H1 (cell line): ENCODE measurements at regions not wholly inside any gene's neighbourhood (a gene's known extent, or its start where the extent isn't known, plus 50 kb on each side); places are given as distances from the start of the nearest gene placed in this dataset.

Experiments used
- CTCF ChIA-PET: fragments of 300-600 bp; sonication (Branson Sonifier 250); formaldehyde crosslinking; loops from one replicate; lab custom pipeline; 2021; ENCODE audit not compliant: partially characterized antibody; lab: Charles Lee
- POLR2A ChIA-PET: fragments of 300-600 bp; sonication (Branson Sonifier 250); formaldehyde crosslinking; loops from one replicate; lab custom pipeline; 2021; ENCODE audit warnings: inconsistent platforms; ENCODE audit not compliant: partially characterized antibody; lab: Charles Lee
- DNase-seq, 2 experiments: peaks; one replicate each; pipeline versions ENCODE4 v3.0.0 to v3.0.0-alpha.2; 2010 to 2022; ENCODE audit warnings: low spot score in 2 of 2, low read depth in 1 of 2, mixed read lengths in 1 of 2
- FAIRE-seq: peaks from 2 replicates; lab custom pipeline; 2011; peaks lifted over from hg19 to GRCh38; lab: Jason Lieb, UNC
- H2AFZ ChIP-seq: 2 replicates; pipeline ENCODE4 v1.8.1; 2012; ENCODE audit warnings: low read length, inconsistent platforms
- H2AK5ac ChIP-seq: 2 replicates; pipeline ENCODE4 v1.6.1; 2013; ENCODE audit warnings: low read depth, low read length
- H2BK120ac ChIP-seq: replicated peaks from 2 replicates; pipeline ENCODE3; 2013; ENCODE audit warnings: low read depth, low read length, inconsistent platforms
- H2BK12ac ChIP-seq: 2 replicates; pipeline ENCODE4 v1.6.1; 2013; ENCODE audit warnings: low read depth, low read length
- H2BK15ac ChIP-seq: 2 replicates; pipeline ENCODE4 v1.6.1; 2013; ENCODE audit warnings: low read length
- H2BK20ac ChIP-seq: 2 replicates; pipeline ENCODE4 v1.6.1; 2013; ENCODE audit warnings: low read length
- H2BK5ac ChIP-seq: 2 replicates; pipeline ENCODE4 v1.6.1; 2013; ENCODE audit warnings: low read depth, low read length
- H3K14ac ChIP-seq: 2 replicates; pipeline ENCODE4 v1.6.1; 2013; ENCODE audit warnings: inconsistent platforms; ENCODE audit not compliant: insufficient read length
- H3K18ac ChIP-seq: 2 replicates; pipeline ENCODE4 v1.6.1; 2013; ENCODE audit warnings: low read length; ENCODE audit errors: extremely low read depth
- H3K23ac ChIP-seq: 2 replicates; pipeline ENCODE4 v1.6.1; 2013; ENCODE audit warnings: inconsistent platforms; ENCODE audit not compliant: insufficient read length
- H3K23me2 ChIP-seq: 2 replicates; pipeline ENCODE4 v1.6.1; 2013; ENCODE audit warnings: low read depth, low read length
- H3K27ac ChIP-seq: 2 replicates; pipeline ENCODE4 v1.6.1; 2011; ENCODE audit warnings: low read depth, low read length, inconsistent platforms
- H3K27me3 ChIP-seq, 4 experiments: replicated peaks in 1 of 4; 1 replicate in 1 of 4; 2 replicates in 3 of 4; pipeline versions ENCODE4 v1.6.1 to v1.8.1; 2011 to 2013; ENCODE audit warnings: low read length in 3 of 4, mild to moderate bottlenecking in 3 of 4, inconsistent platforms in 2 of 4, mixed read lengths in 2 of 4, moderate library complexity in 1 of 4; ENCODE audit not compliant: control insufficient read depth in 3 of 4, insufficient read depth in 3 of 4; ENCODE audit errors: extremely low read depth in 1 of 4
- H3K36me3 ChIP-seq, 4 experiments: 2 replicates each; pipeline versions ENCODE4 v1.6.1 to v1.8.1; 2011 to 2013; ENCODE audit warnings: mild to moderate bottlenecking in 4 of 4, low read length in 3 of 4, moderate library complexity in 2 of 4, control low read depth in 1 of 4, inconsistent platforms in 1 of 4; ENCODE audit not compliant: insufficient read depth in 4 of 4, control insufficient read depth in 2 of 4
- H3K4ac ChIP-seq: replicated peaks from 2 replicates; pipeline ENCODE3; 2013; ENCODE audit warnings: low read length, low read depth, mixed read lengths, inconsistent platforms; ENCODE audit not compliant: insufficient read length
- H3K4me1 ChIP-seq, 4 experiments: replicated peaks in 1 of 4; 1 replicate in 1 of 4; 2 replicates in 3 of 4; pipeline versions ENCODE4 v1.6.1 to v1.8.1; 2011 to 2013; ENCODE audit warnings: low read length in 3 of 4, inconsistent platforms in 2 of 4, mixed read lengths in 1 of 4; ENCODE audit not compliant: insufficient read depth in 4 of 4, control insufficient read depth in 3 of 4
- H3K4me2 ChIP-seq, 2 experiments: 2 replicates each; pipeline versions ENCODE4 v1.6.1 to v1.8.1; 2011 to 2013; ENCODE audit warnings: low read depth in 2 of 2, low read length in 2 of 2, control low read depth in 1 of 2, inconsistent platforms in 1 of 2, mild to moderate bottlenecking in 1 of 2; ENCODE audit not compliant: insufficient read depth in 1 of 2
- H3K4me3 ChIP-seq, 4 experiments: fragments of 200-600, 300-600 bp in 1 of 4; sonication (generic), shearing (Covaris generic), sonication (Bioruptor Twin) in 1 of 4; 2 replicates each; pipeline versions ENCODE4 v1.5.1 to v1.8.1; 2011 to 2016; ENCODE audit warnings: low read length in 4 of 4, low read depth in 3 of 4, control low read depth in 2 of 4, inconsistent platforms in 2 of 4, mild to moderate bottlenecking in 2 of 4, mixed read lengths in 1 of 4, moderate library complexity in 1 of 4; ENCODE audit not compliant: insufficient read depth in 2 of 4; ENCODE audit errors: extremely low read depth in 1 of 4
- H3K56ac ChIP-seq: replicated peaks from 2 replicates; pipeline ENCODE3; 2013; ENCODE audit warnings: low read depth, mild to moderate bottlenecking, mixed read lengths, low read length, inconsistent platforms; ENCODE audit not compliant: insufficient read length
- H3K79me1 ChIP-seq: 2 replicates; pipeline ENCODE4 v1.6.1; 2013; ENCODE audit warnings: low read depth, low read length, control low read depth
- H3K79me2 ChIP-seq, 2 experiments: 2 replicates each; pipeline versions ENCODE4 v1.6.1 to v1.8.1; 2012 to 2013; ENCODE audit warnings: low read length in 2 of 2, mild to moderate bottlenecking in 2 of 2, inconsistent platforms in 1 of 2; ENCODE audit not compliant: insufficient read depth in 2 of 2, control insufficient read depth in 1 of 2
- H3K9ac ChIP-seq, 4 experiments: replicated peaks in 1 of 4; 1 replicate in 1 of 4; 2 replicates in 3 of 4; pipeline versions ENCODE4 v1.6.1 to v1.8.1; 2011 to 2013; ENCODE audit warnings: low read depth in 3 of 4, low read length in 3 of 4, control low read depth in 2 of 4, mild to moderate bottlenecking in 2 of 4, moderate library complexity in 2 of 4, inconsistent platforms in 1 of 4; ENCODE audit errors: extremely low read depth in 1 of 4
- H3K9me3 ChIP-seq, 2 experiments: 2 replicates each; pipeline versions ENCODE4 v1.6.1 to v1.8.1; 2012 to 2013; ENCODE audit warnings: mild to moderate bottlenecking in 2 of 2, moderate library complexity in 2 of 2, control low read depth in 1 of 2, inconsistent platforms in 1 of 2, low read depth in 1 of 2, low read length in 1 of 2, mixed read lengths in 1 of 2; ENCODE audit not compliant: insufficient read depth in 2 of 2
- H4K20me1 ChIP-seq, 2 experiments: replicated peaks in 1 of 2; 2 replicates each; pipeline versions ENCODE3 to v1.8.1; 2011 to 2013; ENCODE audit warnings: inconsistent platforms in 2 of 2, low read length in 2 of 2, mild to moderate bottlenecking in 1 of 2; ENCODE audit not compliant: insufficient read depth in 2 of 2, control insufficient read depth in 1 of 2
- H4K5ac ChIP-seq: 2 replicates; pipeline ENCODE4 v1.6.1; 2013; ENCODE audit warnings: low read length, low read depth, mixed read lengths, inconsistent platforms; ENCODE audit not compliant: insufficient read length
- H4K8ac ChIP-seq: 2 replicates; pipeline ENCODE4 v1.8.0; 2013; ENCODE audit warnings: mild to moderate bottlenecking, moderate library complexity, low read length, inconsistent platforms; ENCODE audit not compliant: insufficient read depth; ENCODE audit errors: extremely low read depth
- H4K91ac ChIP-seq: replicated peaks from 2 replicates; pipeline ENCODE3; 2013; ENCODE audit warnings: low read length, mixed read lengths, inconsistent platforms; ENCODE audit not compliant: insufficient read length
- BRCA1 ChIP-seq: IDR thresholded peaks from 2 replicates; pipeline ENCODE4 v1.6.1; 2012; ENCODE audit warnings: low read depth, low read length, improper control_type of control experiment
- CBX5 ChIP-seq: fragments of 300-800, 300-1000 bp; sonication (generic); IDR thresholded peaks from 2 replicates; pipeline ENCODE4 v1.7.1; 2016; ENCODE audit warnings: antibody characterized with exemption, low read length, low read depth
- CTCF ChIP-seq, 3 experiments: IDR thresholded peaks; 1 replicate in 2 of 3; 2 replicates in 1 of 3; pipeline versions ENCODE4 v1.5.1 to v1.6.1; 2011; ENCODE audit warnings: low read length in 3 of 3, mild to moderate bottlenecking in 3 of 3, inconsistent platforms in 2 of 3, low read depth in 1 of 3, moderate library complexity in 1 of 3; ENCODE audit not compliant: insufficient read depth in 1 of 3; ENCODE audit errors: control extremely low read depth in 1 of 3
- EP300 ChIP-seq, 2 experiments: IDR thresholded peaks; 1 replicate in 1 of 2; 2 replicates in 1 of 2; pipeline ENCODE4 v1.6.1; 2011 to 2012; ENCODE audit warnings: low read depth in 2 of 2, low read length in 2 of 2, mild to moderate bottlenecking in 2 of 2, borderline replicate concordance in 1 of 2, inconsistent platforms in 1 of 2, moderate library complexity in 1 of 2
- JUN ChIP-seq: IDR thresholded peaks from 2 replicates; pipeline ENCODE4 v1.6.1; 2011; ENCODE audit warnings: low read depth, mild to moderate bottlenecking, improper control_type of control experiment, low read length
- MAFK ChIP-seq: IDR thresholded peaks from 2 replicates; pipeline ENCODE4 v1.6.1; 2012; ENCODE audit warnings: low read depth, mild to moderate bottlenecking, improper control_type of control experiment, low read length
- NRF1 ChIP-seq: IDR thresholded peaks from 2 replicates; pipeline ENCODE4 v1.6.1; 2011; ENCODE audit warnings: mild to moderate bottlenecking, low read depth, low read length, improper control_type of control experiment
- SIRT6 ChIP-seq: IDR thresholded peaks from one replicate; pipeline ENCODE4 v1.7.1; 2012; ENCODE audit warnings: low read length, inconsistent platforms
- SP2 ChIP-seq: IDR thresholded peaks from 2 replicates; pipeline ENCODE4 v1.6.1; 2012; ENCODE audit warnings: mild to moderate bottlenecking, low read length, inconsistent platforms
- SP4 ChIP-seq: IDR thresholded peaks from 2 replicates; pipeline ENCODE4 v1.6.1; 2012; ENCODE audit warnings: low read length, inconsistent platforms
- TAF1 ChIP-seq: IDR thresholded peaks from 2 replicates; pipeline ENCODE4 v1.6.1; 2011; ENCODE audit warnings: mild to moderate bottlenecking, low read depth, low read length
- USF2 ChIP-seq: IDR thresholded peaks from 2 replicates; pipeline ENCODE4 v1.6.1; 2011; ENCODE audit warnings: low read length, improper control_type of control experiment
- WGBS, 2 experiments: shearing (Covaris generic) in 1 of 2; methylation state at CpG; one replicate each; pipeline versions ENCODE4 v1.1.6 to v1.1.7; 2013 to 2015; ENCODE audit warnings: low lambda C conversion rate in 2 of 2, mixed read lengths in 2 of 2, inconsistent platforms in 1 of 2, low coverage in 1 of 2, missing lambda C conversion rate in 1 of 2; ENCODE audit not compliant: insufficient replicate concordance in 2 of 2, insufficient coverage in 1 of 2, insufficient read length in 1 of 2; ENCODE audit errors: extremely low coverage in 1 of 2, missing lambda C conversion rate in 1 of 2; 5-methylcytosine and 5-hydroxymethylcytosine counted together

GRCh38 chr1:109850827-109851226 lies 59.8 kb upstream of the CSF1 start:
- Histone ChIP-seq H4K5ac (no peak overlapping the region), H3K9ac (no peak overlapping the region)
- TF ChIP-seq NRF1 (no peak), USF2 (no peak), SIRT6 (no peak), JUN (no peak), CBX5 (no peak), CTCF (IDR thresholded peaks at IDR 0.05; ENCODE audit: control extremely low read depth in 1 of 3, insufficient read depth in 1 of 3, low read depth in 1 of 3, low read length in 3 of 3) (no peak), TAF1 (no peak), SP2 (no peak), SP4 (no peak), MAFK (no peak), EP300 (IDR thresholded peaks at IDR 0.05; ENCODE audit: borderline replicate concordance in 1 of 2, low read depth in 2 of 2, low read length in 2 of 2) (no peak), BRCA1 (no peak)

More at GRCh38 chr1:109850827-109851226, 59.8 kb upstream of the CSF1 start:
- no peak overlapping the region for H4K8ac ChIP-seq
- DNase-seq = no peak
- FAIRE-seq = no peak
- H3K4ac ChIP-seq = no peak overlapping the region
- no peak overlapping the region for H2AK5ac ChIP-seq
- no peak overlapping the region for H3K4me2 ChIP-seq
- H4K20me1 ChIP-seq = no peaks in the 10 kb centered on the region
- no peak overlapping the region for H2BK5ac ChIP-seq
- H3K14ac ChIP-seq = no peak overlapping the region
- no peak overlapping the region for H3K23ac ChIP-seq
- H2AFZ ChIP-seq = no peak overlapping the region
- no peak overlapping the region for H3K18ac ChIP-seq
- H3K79me1 ChIP-seq = peaks cover 2% of the 10 kb centered on the region; the same call in 1 of the 2 replicates
- no peaks in the 10 kb centered on the region for H3K23me2 ChIP-seq
- WGBS, 2 experiments = 91% methylated on average over 4 of the region's 4 CpGs; no CpG with 5 or more reads in 1 of the 2 experiments
- H2BK15ac ChIP-seq = no peak overlapping the region
- H3K36me3 ChIP-seq = no peaks in the 10 kb centered on the region
- H3K27me3 ChIP-seq = no peaks in the 10 kb centered on the region
- ChIA-PET CTCF (interaction anchor here (0.6 to 4.5 kb wide), 5 partner anchors 17 to 806 kb away, joined by 3 to 19 read pairs (median 3); no protein-coding TSS in a partner anchor), POLR2A (no interaction called here)
- H3K9me3 ChIP-seq = no peaks in the 10 kb centered on the region
- no peak overlapping the region for H4K91ac ChIP-seq
- no peaks in the 10 kb centered on the region for H3K4me1 ChIP-seq
- no peak overlapping the region for H3K56ac ChIP-seq
- no peak overlapping the region for H3K4me3 ChIP-seq
- H2BK120ac ChIP-seq = no peak overlapping the region
- H2BK12ac ChIP-seq = no peak overlapping the region
- H3K79me2 ChIP-seq = no peaks in the 10 kb centered on the region
- no peak overlapping the region for H3K27ac ChIP-seq
- no peak overlapping the region for H2BK20ac ChIP-seq
